A673 (cell line): ENCODE measurements at regions not wholly inside any gene's neighbourhood (a gene's known extent, or its start where the extent isn't known, plus 50 kb on each side); places are given as distances from the start of the nearest gene placed in this dataset.

Experiments
- BruUV-seq: library from RNA; stranded (reverse); fragments of 400-500 nt; replicated peaks from 2 replicates; lab custom pipeline; 2021; lab: Mats Ljungman, UMichigan
- CTCF ChIA-PET: fragments of 300-600 bp; sonication (Branson Sonifier 250); formaldehyde crosslinking; loops from one replicate; lab custom pipeline; 2022; ENCODE audit warnings: antibody characterized with exemption; lab: Charles Lee
- POLR2A ChIA-PET: fragments of 300-600 bp; sonication (Branson Sonifier 250); formaldehyde crosslinking; loops from one replicate; lab custom pipeline; 2022; ENCODE audit warnings: antibody characterized with exemption; ENCODE audit not compliant: low non-redundant PET; lab: Charles Lee
- DNase-seq: peaks from one replicate; pipeline ENCODE4 v3.0.0-alpha.2; 2015; ENCODE audit warnings: low spot score
- H3K27ac ChIP-seq: fragments of 200-600 bp; sonication (generic); 2 replicates; pipeline ENCODE4 v1.5.1; 2016; ENCODE audit warnings: mixed run types, low read depth, mild to moderate bottlenecking, mixed read lengths, antibody characterized with exemption, low read length; ENCODE audit not compliant: poor library complexity, severe bottlenecking
- H3K27me3 ChIP-seq: fragments of 200-600 bp; sonication (generic); replicated peaks from 2 replicates; pipeline ENCODE4 v1.6.1; 2017; ENCODE audit warnings: mixed run types, low read depth, mild to moderate bottlenecking, mixed read lengths, antibody characterized with exemption, low read length; ENCODE audit not compliant: insufficient read depth, poor library complexity
- H3K36me3 ChIP-seq: fragments of 200-600 bp; sonication (generic); 2 replicates; pipeline ENCODE4 v1.6.1; 2016; ENCODE audit warnings: mixed run types, mild to moderate bottlenecking, mixed read lengths, antibody characterized with exemption, low read length; ENCODE audit not compliant: insufficient read depth, poor library complexity, severe bottlenecking
- H3K4me1 ChIP-seq: fragments of 200-600 bp; sonication (generic); 2 replicates; pipeline ENCODE4 v1.6.1; 2017; ENCODE audit warnings: mixed run types, mild to moderate bottlenecking, mixed read lengths, antibody characterized with exemption, low read length; ENCODE audit not compliant: insufficient read depth, poor library complexity, severe bottlenecking
- H3K4me3 ChIP-seq: fragments of 200-600 bp; sonication (generic); 2 replicates; pipeline ENCODE4 v1.5.1; 2016; ENCODE audit warnings: low read depth, mixed run types, mild to moderate bottlenecking, mixed read lengths, low read length; ENCODE audit not compliant: poor library complexity, severe bottlenecking
- H3K9me3 ChIP-seq: fragments of 200-600 bp; sonication (generic); 2 replicates; pipeline ENCODE4 v1.6.1; 2016; ENCODE audit warnings: mixed run types, low read depth, mild to moderate bottlenecking, mixed read lengths, antibody characterized with exemption, low read length; ENCODE audit not compliant: poor library complexity, severe bottlenecking
- EZH2 ChIP-seq: fragments of 200-600 bp; sonication (generic); IDR thresholded peaks from 2 replicates; pipeline ENCODE4 v1.6.1; 2017; ENCODE audit warnings: borderline replicate concordance, low read depth, mild to moderate bottlenecking, mixed read lengths, antibody characterized with exemption, low read length; ENCODE audit not compliant: poor library complexity, severe bottlenecking
- intact Hi-C: fragments of 100-400 bp; cut with micrococcal nuclease; formaldehyde crosslinking; loops from one replicate; pipeline ENCODE4 v1.10.0; 2022; ENCODE audit not compliant: unreplicated experiment
- TF ChIP-seq, protein P1 (sequence below): fragments of 300-800, 200-600 bp; sonication (generic); conservative IDR thresholded peaks from 2 replicates; pipeline ENCODE4 v1.5.1; 2017; ENCODE audit warnings: low read depth, mild to moderate bottlenecking, antibody characterized with exemption, low read length, moderate library complexity, mixed read lengths

DNA sequence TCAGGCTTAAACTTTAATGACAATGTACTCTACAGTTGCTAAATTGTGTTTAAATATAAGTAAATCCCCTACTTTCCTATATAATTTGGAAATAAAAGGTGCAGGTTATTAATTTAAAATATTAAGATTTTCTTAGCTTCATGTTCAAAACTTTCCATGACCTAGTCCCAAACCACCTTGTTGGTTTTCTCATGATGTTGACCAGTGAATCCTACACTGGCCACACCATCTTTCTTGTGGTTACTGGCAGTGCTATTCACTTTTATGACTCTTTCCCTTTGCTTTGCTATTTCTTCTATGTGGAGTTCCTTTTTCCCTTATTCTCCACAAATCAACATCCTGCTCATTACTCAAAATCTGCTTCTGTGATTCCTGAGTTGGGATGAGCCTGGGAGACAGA lies 138.6 kb upstream of the NDUFV2 start:
- CTCF ChIA-PET: no interaction called here
- no TSS peak for BruUV-seq

DNA sequence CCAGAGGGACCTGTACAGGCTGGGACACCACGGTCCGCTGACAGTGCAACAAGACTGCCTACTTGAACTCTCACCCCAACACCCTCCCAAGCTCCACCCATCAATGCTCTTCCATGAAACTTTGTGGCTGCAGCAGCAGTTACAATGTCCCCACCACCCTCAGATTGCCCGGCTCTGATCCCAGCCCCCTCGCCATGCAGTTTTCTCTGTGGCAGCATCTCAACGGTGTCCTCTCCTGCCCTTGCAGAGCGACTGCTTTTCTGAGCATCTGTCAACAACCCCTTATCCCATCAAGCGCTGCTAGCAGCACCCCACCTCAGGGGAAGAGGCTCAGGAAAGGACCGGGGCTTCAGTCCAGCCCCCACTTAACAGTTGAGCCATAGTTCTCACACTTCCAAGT lies 137.1 kb upstream of the NDUFV2 start:
- Histone ChIP-seq H3K27me3 (no peaks in the 10 kb centered on the region), H3K27ac (no peak overlapping the region), H3K36me3 (no peaks in the 10 kb centered on the region), H3K9me3 (no peaks in the 10 kb centered on the region), H3K4me3 (no peak overlapping the region), H3K4me1 (no peaks in the 10 kb centered on the region)
- POLR2A ChIA-PET: no interaction called here
- no peak for DNase-seq
- TF ChIP-seq, protein P1, sequence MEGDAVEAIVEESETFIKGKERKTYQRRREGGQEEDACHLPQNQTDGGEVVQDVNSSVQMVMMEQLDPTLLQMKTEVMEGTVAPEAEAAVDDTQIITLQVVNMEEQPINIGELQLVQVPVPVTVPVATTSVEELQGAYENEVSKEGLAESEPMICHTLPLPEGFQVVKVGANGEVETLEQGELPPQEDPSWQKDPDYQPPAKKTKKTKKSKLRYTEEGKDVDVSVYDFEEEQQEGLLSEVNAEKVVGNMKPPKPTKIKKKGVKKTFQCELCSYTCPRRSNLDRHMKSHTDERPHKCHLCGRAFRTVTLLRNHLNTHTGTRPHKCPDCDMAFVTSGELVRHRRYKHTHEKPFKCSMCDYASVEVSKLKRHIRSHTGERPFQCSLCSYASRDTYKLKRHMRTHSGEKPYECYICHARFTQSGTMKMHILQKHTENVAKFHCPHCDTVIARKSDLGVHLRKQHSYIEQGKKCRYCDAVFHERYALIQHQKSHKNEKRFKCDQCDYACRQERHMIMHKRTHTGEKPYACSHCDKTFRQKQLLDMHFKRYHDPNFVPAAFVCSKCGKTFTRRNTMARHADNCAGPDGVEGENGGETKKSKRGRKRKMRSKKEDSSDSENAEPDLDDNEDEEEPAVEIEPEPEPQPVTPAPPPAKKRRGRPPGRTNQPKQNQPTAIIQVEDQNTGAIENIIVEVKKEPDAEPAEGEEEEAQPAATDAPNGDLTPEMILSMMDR: no peak
- no peak for TF ChIP-seq EZH2
- intact Hi-C loops: no loop called here
- CTCF ChIA-PET: no interaction called here
- BruUV-seq: no TSS peak

More for the DNA sequence above, 138.6 kb upstream of the NDUFV2 start:
- no peak for DNase-seq
- POLR2A ChIA-PET: no interaction called here
- Histone ChIP-seq H3K27ac (no peak overlapping the region), H3K36me3 (no peaks in the 10 kb centered on the region), H3K4me1 (no peaks in the 10 kb centered on the region), H3K4me3 (no peak overlapping the region), H3K9me3 (no peaks in the 10 kb centered on the region), H3K27me3 (no peaks in the 10 kb centered on the region)
- intact Hi-C loops: no loop called here
- TF ChIP-seq, protein P1: no peak
- no peak for TF ChIP-seq EZH2

DNA sequence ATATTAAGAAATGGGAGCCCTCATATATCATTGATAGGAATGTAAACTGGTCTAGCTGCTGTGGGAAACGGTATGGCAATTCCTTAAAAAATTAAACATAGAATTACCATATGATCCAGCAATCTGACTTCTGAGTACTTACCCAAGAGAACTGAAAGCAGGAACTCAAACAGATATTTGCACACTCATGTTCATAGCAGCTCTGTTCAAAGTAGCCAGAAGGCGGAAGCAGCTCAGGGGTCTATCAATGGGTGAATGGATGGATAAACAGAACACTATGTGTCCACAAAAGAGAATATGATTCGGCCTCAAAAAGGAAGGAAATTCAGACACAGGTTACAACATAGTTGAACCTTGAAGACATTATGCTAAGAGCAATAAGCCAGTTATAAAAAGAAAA lies 135.7 kb upstream of the NDUFV2 start:
- no peak overlapping the region for H3K4me3 ChIP-seq
- POLR2A ChIA-PET: no interaction called here
- intact Hi-C loops: no loop called here
- no peaks in the 10 kb centered on the region for H3K27me3 ChIP-seq
- H3K27ac ChIP-seq: no peak overlapping the region
- DNase-seq: no peak
- TF ChIP-seq EZH2: no peak
- TF ChIP-seq, protein P1: no peak
- no peaks in the 10 kb centered on the region for H3K9me3 ChIP-seq
- BruUV-seq: no TSS peak
- no peaks in the 10 kb centered on the region for H3K36me3 ChIP-seq
- no peaks in the 10 kb centered on the region for H3K4me1 ChIP-seq
- CTCF ChIA-PET: no interaction called here
